Keratinocyte (primary cell): ENCODE measurements at regions not wholly inside any gene's neighbourhood (a gene's known extent, or its start where the extent isn't known, plus 50 kb on each side); places are given as distances from the start of the nearest gene placed in this dataset.

Experiments
- EZH2 ChIP-seq: IDR thresholded peaks from one replicate; pipeline ENCODE4 v1.6.1; 2012; ENCODE audit warnings: inconsistent platforms, mild to moderate bottlenecking, low read length, moderate library complexity
- TF ChIP-seq, protein P1 (sequence below), 3 experiments: IDR thresholded peaks in 1 of 3; conservative IDR thresholded peaks in 1 of 3; optimal IDR thresholded peaks in 1 of 3; 2 replicates in 2 of 3; 3 replicates in 1 of 3; pipeline versions ENCODE3 to v1.5.1; 2011; ENCODE audit warnings: low read length in 3 of 3, mild to moderate bottlenecking in 3 of 3, moderate library complexity in 2 of 3, control low read depth in 1 of 3, inconsistent platforms in 1 of 3; ENCODE audit not compliant: insufficient read depth in 2 of 3; ENCODE audit errors: extremely low read depth in 1 of 3

DNA sequence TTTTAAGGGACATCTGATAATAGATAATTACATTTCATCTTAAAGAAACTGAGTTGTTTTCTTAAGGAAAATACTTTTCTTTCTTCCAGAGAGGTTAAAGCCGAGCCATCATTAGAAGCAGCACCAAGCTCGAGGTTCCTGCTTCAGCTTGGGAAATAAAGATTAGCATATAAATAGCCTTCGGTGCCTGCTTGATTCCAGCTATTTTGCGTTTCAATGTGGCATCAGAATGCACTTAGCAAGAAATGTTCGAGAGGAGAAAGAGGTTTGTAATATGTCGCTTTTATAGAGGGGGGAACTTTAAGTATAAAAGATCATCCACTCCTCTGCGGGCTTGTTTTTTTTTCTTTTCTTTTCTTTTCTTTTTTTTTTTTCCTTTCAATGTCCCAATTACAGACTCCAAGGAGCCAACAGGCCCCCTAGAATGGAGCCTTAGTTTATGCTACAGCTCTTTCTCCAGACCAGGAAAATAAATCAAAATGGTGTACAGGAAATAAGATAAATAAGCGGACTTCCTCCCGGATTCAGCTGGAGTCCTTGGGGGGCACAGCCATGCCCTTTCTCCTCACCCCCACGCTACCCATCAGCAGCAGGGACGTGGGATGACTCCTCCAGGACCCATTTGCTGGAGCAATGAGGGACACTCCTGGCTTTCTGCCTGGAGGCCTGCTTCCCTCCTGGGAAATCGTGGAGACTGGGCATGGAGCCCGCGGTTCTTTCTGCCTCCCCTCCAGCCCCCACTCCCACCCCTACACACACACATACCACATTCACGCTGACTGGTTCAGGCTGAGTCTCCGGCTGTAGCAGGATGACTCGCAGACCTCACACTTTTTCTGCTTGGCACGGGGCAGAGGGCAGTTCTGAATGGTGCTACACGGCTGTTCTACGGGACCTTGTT is 131.6 kb downstream of the RRAGC start:
- TF ChIP-seq EZH2, result no peak
- TF ChIP-seq, protein P1, sequence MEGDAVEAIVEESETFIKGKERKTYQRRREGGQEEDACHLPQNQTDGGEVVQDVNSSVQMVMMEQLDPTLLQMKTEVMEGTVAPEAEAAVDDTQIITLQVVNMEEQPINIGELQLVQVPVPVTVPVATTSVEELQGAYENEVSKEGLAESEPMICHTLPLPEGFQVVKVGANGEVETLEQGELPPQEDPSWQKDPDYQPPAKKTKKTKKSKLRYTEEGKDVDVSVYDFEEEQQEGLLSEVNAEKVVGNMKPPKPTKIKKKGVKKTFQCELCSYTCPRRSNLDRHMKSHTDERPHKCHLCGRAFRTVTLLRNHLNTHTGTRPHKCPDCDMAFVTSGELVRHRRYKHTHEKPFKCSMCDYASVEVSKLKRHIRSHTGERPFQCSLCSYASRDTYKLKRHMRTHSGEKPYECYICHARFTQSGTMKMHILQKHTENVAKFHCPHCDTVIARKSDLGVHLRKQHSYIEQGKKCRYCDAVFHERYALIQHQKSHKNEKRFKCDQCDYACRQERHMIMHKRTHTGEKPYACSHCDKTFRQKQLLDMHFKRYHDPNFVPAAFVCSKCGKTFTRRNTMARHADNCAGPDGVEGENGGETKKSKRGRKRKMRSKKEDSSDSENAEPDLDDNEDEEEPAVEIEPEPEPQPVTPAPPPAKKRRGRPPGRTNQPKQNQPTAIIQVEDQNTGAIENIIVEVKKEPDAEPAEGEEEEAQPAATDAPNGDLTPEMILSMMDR (optimal IDR thresholded peaks at IDR 0.05 in 1 of 3, IDR thresholded peaks at IDR 0.05 in 1 of 3, conservative IDR thresholded peaks at IDR 0.05 in 1 of 3; ENCODE audit: extremely low read depth in 1 of 3, insufficient read depth in 2 of 3, low read length in 3 of 3), result no peak
